ENCODE measurements at regions not wholly inside any gene's neighbourhood (a gene's known extent, or its start where the extent isn't known, plus 50 kb on each side); places are given as distances from the start of the nearest gene placed in this dataset.
A peak's percentile ranks its signal among the peaks of the same experiment; 100 is the strongest.

GRCh38 chr3:23648326-23648995, 157.3 kb upstream of the UBE2E1 start:
- Histone ChIP-seq H3K27ac (no peak overlapping the region), H3K27me3 (no peaks in the 10 kb centered on the region), H3K9me3 (no peaks in the 10 kb centered on the region), H3K36me3 (no peaks in the 10 kb centered on the region), H3K4me1 (no peaks in the 10 kb centered on the region), H3K4me3 (no peak overlapping the region)
- intact Hi-C loops (cut with DNase I) = no loop called here
- TF ChIP-seq, protein P1, sequence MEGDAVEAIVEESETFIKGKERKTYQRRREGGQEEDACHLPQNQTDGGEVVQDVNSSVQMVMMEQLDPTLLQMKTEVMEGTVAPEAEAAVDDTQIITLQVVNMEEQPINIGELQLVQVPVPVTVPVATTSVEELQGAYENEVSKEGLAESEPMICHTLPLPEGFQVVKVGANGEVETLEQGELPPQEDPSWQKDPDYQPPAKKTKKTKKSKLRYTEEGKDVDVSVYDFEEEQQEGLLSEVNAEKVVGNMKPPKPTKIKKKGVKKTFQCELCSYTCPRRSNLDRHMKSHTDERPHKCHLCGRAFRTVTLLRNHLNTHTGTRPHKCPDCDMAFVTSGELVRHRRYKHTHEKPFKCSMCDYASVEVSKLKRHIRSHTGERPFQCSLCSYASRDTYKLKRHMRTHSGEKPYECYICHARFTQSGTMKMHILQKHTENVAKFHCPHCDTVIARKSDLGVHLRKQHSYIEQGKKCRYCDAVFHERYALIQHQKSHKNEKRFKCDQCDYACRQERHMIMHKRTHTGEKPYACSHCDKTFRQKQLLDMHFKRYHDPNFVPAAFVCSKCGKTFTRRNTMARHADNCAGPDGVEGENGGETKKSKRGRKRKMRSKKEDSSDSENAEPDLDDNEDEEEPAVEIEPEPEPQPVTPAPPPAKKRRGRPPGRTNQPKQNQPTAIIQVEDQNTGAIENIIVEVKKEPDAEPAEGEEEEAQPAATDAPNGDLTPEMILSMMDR (IDR thresholded peaks at IDR 0.05) = no peak
- no peak for DNase-seq
- no peak for ATAC-seq

DNA sequence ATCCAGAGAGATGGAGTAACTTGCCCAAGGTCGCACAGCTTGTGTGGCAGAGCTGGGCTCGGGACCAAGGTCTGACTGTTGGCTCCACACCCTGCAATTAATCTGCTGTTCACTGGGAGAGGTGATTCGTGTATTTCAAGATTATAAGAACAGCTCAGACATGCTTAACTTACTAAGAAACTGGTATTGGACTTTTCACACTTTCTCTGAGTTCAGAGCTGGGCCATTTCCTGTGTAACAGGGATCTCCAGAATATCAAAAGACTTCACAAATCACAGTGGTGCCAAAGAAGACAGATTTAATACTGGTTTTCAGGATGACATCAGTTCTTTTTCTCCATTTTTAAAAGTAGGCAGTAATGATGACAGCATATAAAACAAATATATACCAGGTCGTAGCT, 156.8 kb upstream of the UBE2E1 start:
- Histone ChIP-seq H3K9me3 (no peaks in the 10 kb centered on the region), H3K27ac (no peak overlapping the region), H3K4me3 (no peak overlapping the region), H3K27me3 (no peaks in the 10 kb centered on the region), H3K4me1 (no peaks in the 10 kb centered on the region), H3K36me3 (no peaks in the 10 kb centered on the region)
- ATAC-seq (no peak), DNase-seq (no peak)
- TF ChIP-seq, protein P1 (IDR thresholded peaks at IDR 0.05) = no peak
- intact Hi-C loops (cut with DNase I) = no loop called here

- ATAC-seq (no peak), DNase-seq (no peak)
- no peaks in the 10 kb centered on the region for H3K4me1 ChIP-seq
- H3K27me3 ChIP-seq = no peaks in the 10 kb centered on the region
- TF ChIP-seq, protein P1 (IDR thresholded peaks at IDR 0.05) = no peak
- no peaks in the 10 kb centered on the region for H3K36me3 ChIP-seq
- no peaks in the 10 kb centered on the region for H3K9me3 ChIP-seq
- intact Hi-C loops (cut with DNase I) = no loop called here
- no peak overlapping the region for H3K27ac ChIP-seq
- H3K4me3 ChIP-seq = no peak overlapping the region
These were observed 156.3 kb upstream of the UBE2E1 start for GRCh38 chr3:23649448-23649847.

GRCh38 chr3:23650371-23651140, 155.2 kb upstream of the UBE2E1 start:
- no peak for DNase-seq
- Histone ChIP-seq H3K4me1 (no peaks in the 10 kb centered on the region), H3K9me3 (peaks cover 0 to under 1% of the 10 kb centered on the region in 2 donors), H3K27me3 (no peaks in the 10 kb centered on the region), H3K36me3 (no peaks in the 10 kb centered on the region), H3K4me3 (no peak overlapping the region), H3K27ac (no peak overlapping the region)
- ATAC-seq = peak; percentile 57
- TF ChIP-seq, protein P1 (IDR thresholded peaks at IDR 0.05) = no peak
- intact Hi-C loops (cut with DNase I) = no loop called here

DNA sequence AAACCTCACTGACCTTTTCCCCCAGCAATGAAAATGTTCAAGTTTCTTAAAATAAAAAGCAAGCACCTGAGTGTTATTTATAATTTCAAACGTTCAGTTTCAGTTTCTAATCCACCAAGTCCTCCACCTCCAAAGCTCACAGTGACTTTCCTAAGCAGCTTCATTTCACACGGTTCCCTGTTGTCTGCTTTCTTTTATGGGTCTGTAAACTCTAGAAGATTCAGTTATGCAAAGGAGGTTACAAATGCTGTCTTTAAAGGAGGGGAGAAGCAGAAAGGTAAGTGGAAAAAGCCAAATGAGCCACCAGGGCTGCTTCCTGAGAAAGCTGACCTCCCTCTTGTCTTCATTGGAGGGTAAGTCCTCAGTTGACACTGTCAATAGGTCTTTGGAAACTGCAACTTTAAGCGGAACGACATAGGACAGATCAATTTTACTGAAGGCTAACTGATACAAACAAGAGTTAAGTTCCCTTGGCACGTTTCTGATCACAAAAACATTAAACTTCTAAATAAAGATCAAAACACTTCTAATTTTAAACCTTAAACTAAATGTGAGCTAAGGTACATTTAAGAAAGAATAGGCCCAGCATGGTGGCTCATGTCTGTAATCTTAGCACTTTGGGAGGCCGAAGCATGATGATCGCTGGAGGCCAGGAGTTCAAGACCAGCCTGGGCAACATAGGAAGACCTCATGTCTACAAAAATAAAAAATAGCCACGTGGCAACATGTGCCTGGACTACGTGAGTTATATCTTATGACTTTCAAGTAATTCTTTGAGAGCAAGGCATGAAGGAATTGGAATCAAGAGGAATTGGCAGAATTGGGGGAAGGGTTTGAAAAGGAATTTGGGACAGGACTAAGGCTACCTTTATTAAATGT, 151.9 kb upstream of the UBE2E1 start:
- Histone ChIP-seq H3K9me3 (peaks cover 0 to 7% of the 10 kb centered on the region in 2 donors), H3K36me3 (no peaks in the 10 kb centered on the region), H3K27me3 (no peaks in the 10 kb centered on the region), H3K4me1 (no peaks in the 10 kb centered on the region), H3K27ac (no peak overlapping the region), H3K4me3 (no peak overlapping the region)
- ATAC-seq (no peak), DNase-seq (no peak)
- intact Hi-C loops (cut with DNase I) = no loop called here
- TF ChIP-seq, protein P1 (IDR thresholded peaks at IDR 0.05) = no peak
